Right lobe of liver (tissue), 4 donors: ENCODE measurements at regions not wholly inside any gene's neighbourhood (a gene's known extent, or its start where the extent isn't known, plus 50 kb on each side); places are given as distances from the start of the nearest gene placed in this dataset.

Experiments
- POLR2A ChIP-seq: fragments of 450-650 bp; IDR thresholded peaks from one replicate; pipeline ENCODE4 v1.6.1; 2017; ENCODE audit warnings: antibody characterized with exemption, mild to moderate bottlenecking
- TF ChIP-seq, protein P1 (sequence below), 4 donors: fragments of 200-600 bp in 3 of 4; fragments of 450-650 bp in 1 of 4; IDR thresholded peaks; one replicate each; pipeline versions ENCODE4 v1.5.1 to v1.8.0; 2016 to 2022; ENCODE audit warnings: antibody characterized with exemption in 4 of 4, mild to moderate bottlenecking in 2 of 4
- donor health status: DM: no; HTN: no; CAD: no.
- donor health status: DM: no; HTN: no; CAD: no.
- donor health status: DM: no; HTN: yes; CAD: no.

DNA sequence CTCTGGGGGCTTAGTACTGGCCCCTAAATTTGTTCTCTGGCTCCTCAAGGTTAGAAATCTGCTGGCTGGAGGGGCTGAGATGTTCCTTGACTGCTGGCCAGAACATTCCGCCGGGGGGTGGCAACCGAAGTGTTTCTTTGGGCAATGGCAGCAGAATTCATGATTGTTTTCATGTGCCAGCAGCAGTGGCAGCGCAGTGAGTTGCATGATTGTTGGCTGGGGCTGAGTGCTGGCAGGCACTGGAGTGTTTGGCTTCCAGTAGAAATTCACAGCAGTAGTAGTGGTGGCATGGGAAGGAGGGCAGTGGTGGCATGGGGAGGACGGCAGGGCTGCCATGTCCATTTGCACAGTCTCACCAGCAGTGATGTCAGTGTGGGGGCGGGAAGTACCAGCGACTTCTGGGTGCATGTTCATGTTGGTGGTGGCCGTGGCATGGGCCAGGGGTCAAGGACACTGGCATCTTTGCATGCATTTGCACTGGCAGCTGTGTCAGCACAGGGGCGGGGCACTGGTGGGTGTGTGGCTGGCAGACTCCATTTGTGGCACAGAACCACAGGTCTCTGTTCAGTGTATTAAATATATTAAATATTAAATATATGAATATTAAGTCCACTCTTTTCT lies 130.6 kb upstream of the CDH7 start:
- TF ChIP-seq, protein P1, sequence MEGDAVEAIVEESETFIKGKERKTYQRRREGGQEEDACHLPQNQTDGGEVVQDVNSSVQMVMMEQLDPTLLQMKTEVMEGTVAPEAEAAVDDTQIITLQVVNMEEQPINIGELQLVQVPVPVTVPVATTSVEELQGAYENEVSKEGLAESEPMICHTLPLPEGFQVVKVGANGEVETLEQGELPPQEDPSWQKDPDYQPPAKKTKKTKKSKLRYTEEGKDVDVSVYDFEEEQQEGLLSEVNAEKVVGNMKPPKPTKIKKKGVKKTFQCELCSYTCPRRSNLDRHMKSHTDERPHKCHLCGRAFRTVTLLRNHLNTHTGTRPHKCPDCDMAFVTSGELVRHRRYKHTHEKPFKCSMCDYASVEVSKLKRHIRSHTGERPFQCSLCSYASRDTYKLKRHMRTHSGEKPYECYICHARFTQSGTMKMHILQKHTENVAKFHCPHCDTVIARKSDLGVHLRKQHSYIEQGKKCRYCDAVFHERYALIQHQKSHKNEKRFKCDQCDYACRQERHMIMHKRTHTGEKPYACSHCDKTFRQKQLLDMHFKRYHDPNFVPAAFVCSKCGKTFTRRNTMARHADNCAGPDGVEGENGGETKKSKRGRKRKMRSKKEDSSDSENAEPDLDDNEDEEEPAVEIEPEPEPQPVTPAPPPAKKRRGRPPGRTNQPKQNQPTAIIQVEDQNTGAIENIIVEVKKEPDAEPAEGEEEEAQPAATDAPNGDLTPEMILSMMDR (IDR thresholded peaks at IDR 0.05), result no peak
- TF ChIP-seq POLR2A, result no peak
